ENCODE measurements at regions not wholly inside any gene's neighbourhood (a gene's known extent, or its start where the extent isn't known, plus 50 kb on each side); places are given as distances from the start of the nearest gene placed in this dataset.

GRCh38 chr3:139122612-139123011 lies 77.9 kb upstream of the PRR23C start:
- no peak for TF ChIP-seq CTCF (conservative IDR thresholded peaks at IDR 0.05)
- TF ChIP-seq EZH2 (IDR thresholded peaks at IDR 0.05; ENCODE audit: low read depth): no peak

Data from PC-9 (cell line).